CD1c-positive myeloid dendritic cell (primary cell): ENCODE measurements at regions not wholly inside any gene's neighbourhood (a gene's known extent, or its start where the extent isn't known, plus 50 kb on each side); places are given as distances from the start of the nearest gene placed in this dataset.
"Not testable (repeated sequence)": the region's sequence is repeated elsewhere in the genome, so short reads cannot be mapped to it uniquely, and the experiment has no call there.

Experiments used
- DNase-seq: peaks from one replicate; pipeline ENCODE4 v3.0.0-alpha.2; 2016; ENCODE audit errors: extremely low spot score

DNA sequence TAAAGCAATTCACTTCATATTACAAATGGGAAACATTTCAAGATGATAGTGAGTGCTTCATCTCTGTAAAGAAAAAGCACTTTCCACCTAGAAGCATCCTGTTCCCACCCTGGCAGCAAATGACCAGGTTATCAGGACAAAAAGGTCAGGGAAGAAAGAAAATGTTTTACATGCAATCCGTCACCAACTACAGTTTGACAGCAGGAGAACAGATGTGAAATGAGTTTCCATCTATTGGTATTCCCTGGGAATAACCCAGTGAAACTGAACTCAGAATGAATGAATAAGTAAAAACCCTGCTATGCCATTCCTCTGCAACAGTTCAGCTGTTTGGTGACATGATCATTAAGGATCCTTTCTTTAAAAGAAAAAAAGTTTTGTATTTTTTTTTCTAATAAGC lies 67.6 kb downstream of the HTR1A start:
- DNase-seq, result no peak

DNA sequence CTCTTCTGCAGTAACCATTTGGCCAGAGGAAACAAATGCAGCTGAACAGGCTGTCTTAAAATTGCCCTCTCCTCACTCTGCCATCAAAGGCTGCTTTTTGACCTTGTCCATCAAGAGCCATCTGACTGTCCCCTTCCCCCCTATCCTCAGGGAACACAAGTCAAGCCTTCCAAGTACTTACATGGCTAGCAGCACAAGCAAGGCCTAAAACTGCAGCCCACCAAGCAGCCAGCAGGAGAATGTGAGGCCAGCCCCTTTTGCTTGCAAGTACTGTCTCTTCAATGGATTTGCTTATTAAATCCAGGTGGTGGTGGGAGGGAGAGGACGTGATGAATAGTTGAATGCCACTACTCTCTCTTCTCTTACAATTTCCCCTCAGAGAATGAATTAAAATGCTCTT lies 83.5 kb downstream of the HTR1A start:
- no peak for DNase-seq

DNA sequence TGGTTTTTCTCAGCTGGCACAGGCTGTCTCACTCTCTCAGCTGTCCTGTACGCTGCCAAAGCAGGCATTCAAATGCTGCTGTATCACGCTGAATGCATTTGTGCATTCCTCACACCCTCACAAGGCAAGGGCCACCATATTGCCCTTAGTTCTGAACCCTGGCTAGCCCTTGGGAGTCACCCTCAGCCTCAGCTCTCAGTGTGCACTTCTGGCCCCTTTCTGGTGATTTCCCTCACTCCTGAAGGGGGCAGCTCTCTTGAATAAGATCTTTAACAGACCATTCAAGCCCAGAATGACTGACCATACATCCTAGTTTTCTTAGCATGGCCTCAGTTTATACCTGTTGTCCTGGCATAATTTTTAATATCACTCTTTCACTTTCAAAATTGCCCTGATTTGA lies 84.3 kb downstream of the HTR1A start:
- no peak for DNase-seq

DNA sequence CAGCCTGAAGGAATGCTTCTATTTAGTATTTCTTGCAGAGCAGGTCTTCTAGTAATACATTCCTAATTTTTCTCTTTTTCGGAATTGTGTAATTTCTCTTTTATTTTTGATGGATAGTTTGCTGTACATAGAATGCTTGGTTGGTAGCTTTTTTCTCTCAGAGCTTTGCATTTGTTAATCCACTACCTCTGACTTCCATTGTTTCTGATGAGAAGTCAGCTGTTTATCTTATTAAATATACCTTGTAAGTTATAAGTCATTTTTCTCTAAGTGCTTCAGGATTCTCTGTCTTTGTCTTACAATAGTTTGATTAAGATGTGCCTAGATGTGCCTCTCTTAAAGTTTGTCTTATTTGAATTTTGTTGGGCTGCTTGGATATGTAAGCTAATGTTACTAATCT lies 101.9 kb downstream of the HTR1A start:
- no peak for DNase-seq

DNA sequence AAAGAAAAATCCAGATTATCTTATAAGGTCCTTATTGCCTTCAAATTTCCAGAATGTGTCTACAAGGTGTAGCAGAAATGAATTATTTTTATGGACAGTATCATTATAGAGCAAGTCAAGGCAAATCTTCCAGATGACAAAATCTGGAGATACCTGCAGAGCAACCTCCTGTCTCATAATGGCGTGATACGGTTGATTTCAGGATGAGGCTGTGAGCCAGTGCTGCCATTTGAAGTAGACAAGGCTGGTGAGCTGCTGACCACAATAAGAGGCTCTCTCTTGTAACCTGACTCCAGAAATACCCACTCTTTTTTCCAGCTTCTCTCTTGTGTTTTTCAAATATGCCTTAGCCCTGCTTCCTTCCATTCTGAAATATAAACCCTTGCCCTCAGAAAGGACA lies 108.2 kb downstream of the HTR1A start:
- DNase-seq, result no peak

DNA sequence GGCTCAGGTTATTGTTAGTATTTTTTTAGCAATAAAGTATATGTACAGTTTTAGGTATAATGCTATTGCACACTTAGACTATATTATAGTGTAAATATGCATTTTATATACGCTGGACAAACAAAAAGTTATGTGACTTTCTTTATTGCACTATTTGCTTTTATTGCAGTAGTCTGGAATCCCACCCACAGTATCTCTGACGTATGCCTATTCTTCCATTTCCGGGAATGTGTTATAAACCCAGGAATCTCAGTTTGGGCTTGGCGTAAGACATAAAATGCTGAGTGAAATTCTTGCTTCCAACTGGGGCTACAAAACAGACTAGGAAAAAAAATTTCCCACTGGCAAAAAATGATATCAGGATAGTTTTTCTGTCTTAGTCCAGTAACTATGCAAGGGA lies 119.1 kb downstream of the HTR1A start:
- DNase-seq, result no peak

DNA sequence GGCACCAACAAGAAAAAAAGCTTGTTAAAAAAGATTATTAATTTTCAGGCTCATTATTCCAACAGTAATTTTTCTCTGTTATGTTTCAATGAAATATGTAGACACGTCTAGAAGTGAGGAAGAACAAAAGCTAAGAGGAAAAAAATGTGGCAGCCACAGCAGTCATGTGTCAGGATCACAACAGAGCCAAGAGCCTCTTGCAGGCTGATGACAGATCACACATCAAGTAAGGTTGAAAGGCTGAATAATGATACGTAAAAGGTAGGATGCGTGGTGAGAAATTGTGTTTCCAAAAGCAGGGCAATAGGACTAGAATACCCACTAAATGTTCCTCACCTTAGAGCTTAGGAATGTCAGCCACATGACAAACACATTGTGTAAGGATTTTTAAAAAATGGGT lies 124.8 kb downstream of the HTR1A start:
- DNase-seq, result no peak

DNA sequence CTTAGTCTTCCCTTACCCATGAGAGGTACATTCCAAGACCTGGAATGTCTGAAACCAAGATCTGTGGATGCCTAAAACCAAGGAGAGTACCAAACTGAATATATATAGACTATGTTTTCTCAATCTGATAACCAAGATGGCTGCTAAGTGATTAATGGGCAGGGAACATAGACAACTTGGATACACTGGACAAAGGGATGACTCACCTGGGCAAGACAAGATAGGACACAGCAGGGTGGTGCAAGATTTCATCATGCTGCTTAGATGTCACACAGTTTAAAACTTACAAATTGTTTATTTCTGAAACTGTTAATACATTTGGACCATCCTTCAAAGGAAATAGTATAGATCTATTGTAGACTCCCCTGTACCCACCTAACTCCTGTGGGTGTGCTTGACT lies 130.9 kb downstream of the HTR1A start:
- no peak for DNase-seq

DNA sequence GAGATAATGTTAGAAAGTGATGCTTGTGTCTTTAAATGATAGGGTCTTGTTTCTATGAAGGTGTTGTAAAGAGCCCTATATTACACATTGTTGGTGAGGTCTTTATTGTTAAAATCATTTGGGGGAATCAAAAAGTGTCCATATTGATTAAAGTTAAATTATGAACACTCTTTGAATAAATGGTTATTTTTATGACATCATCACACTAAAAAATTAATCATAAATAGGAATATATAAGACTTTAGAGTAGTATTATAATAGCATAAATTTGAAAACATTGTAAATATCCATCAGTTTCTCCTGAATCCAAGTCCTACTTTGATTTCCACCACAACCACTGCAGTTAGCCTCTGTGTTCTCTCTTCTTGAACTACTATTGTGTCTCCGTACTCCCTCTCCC lies 136.3 kb downstream of the HTR1A start:
- no peak for DNase-seq

DNA sequence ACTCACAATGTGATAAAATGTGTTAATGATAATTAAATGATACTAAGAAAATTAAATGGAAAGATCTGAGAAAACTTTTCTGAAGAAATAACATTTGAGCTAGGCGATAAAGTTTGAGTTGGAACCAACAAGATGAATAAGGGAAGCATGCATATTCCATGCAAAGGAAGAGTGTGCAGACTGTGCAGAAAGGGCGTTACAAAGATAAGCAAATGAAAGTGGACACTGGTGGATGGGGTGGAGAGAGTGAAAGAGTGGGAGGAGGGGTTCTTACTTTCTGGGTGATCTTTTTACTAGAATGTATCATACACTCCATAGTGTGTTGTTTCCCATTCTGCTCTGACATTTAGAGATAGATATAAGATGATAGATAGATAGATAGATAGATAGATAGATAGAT lies 138.7 kb downstream of the HTR1A start:
- DNase-seq, result no peak

DNA sequence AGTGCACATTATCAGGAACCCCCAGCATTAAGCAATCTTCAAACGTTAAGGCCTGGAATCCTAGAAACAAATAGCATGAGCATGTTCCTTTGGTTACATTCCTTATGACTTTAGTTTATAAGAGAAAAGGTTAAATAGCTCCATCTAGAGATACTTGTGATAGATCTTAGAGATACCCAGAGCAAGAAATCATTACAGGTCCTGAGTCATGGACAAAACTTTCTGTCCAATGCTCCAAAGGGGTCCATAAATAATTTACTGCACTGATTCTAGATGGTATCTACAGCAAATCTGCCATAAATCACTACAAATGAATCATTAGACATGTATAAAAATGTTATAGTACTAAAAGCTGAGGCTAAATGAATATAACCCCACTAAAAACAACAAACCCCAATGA lies 139.6 kb downstream of the HTR1A start:
- DNase-seq, result no peak

DNA sequence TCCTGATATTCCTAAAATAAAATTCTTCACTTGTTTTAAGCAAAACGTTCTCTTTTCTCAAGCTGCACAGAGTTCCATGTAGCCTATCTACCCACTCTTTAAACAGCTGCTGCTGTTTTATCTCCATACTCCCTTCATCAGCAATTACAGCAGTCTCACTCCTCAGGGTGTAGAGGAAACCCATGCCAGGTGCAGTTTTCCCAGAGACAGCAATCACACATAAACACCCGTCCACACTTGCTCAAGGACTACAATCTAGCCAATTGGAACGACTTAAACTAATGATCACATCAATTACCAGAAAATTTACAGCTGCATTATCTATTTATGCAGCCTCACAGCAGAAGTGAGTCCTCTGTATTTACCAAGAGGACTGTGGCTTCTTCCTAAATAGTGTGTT lies 141.7 kb downstream of the HTR1A start:
- DNase-seq, result no peak

DNA sequence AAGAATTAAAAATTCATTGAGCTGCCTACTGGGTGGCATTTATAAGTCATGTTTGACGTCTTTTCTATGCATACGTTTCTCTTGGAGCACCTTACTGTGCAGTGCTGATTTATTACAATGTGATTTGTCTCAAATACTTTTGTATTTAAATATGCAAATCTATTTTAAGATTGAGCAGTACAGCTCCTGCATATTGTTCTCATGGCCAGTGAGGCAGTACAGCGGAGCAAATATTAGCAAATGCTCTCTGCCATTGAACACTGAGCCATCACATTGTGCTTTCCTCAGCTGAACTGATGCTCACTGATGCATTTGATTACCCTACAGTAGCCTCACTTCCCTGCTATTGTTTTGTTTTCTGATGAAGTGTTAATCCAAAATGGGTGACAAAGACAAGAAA lies 149.6 kb downstream of the HTR1A start:
- no peak for DNase-seq

DNA sequence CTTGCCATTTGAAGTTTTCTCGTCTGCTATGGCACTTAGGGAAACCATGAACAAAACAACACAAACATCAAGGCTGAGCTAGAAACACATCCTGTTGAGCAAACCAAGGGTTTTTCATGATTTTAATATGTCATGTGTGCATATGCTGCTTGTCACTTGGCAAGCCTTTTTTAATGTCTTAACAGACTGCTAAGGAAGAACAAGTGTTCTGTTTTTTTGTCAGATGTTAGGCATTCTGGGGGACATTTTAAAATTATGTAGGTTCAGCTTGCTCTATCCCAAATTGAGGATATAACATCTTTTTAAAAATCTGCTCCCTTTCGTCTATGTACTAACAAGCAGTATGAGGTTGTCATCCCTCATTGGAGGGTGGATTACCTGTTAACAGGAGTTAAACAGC lies 150.3 kb downstream of the HTR1A start:
- DNase-seq, result no peak

DNA sequence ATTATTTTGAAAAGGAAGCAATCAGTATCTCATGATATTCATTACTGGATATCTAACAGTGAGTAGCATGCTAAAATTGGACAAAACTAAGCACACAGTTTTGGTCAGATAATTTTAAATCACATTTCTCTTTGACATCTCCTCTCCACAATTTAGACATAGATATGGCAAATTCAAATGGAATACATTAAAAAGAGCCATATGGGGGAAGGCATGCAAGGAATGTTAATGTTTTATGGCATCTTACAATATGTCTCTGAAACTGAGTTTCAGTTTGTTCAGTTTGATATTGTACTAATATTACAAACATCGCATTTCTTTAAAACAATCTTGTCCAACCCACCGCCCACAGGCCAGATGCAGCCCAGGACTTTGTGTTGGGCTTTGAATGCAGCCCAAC lies 151.0 kb downstream of the HTR1A start:
- no peak for DNase-seq

DNA sequence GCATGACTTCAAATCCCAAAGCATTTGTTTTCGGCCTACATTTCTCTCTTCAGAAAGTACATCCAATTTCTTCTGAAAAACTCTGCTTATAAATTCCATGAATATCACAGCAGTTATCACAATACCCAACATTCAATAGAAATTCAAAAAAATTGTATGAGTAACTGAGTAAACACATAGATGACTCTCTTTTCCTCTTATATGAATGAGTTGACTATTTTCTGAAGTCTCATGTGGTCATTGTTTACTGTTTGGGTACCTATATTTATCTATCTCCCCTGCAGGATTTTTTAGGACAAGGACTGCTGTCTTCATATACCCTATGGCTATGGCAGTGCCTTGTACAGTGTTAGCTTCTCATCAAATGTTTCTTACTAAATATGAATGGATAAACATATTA lies 157.1 kb downstream of the HTR1A start:
- DNase-seq, result no peak

DNA sequence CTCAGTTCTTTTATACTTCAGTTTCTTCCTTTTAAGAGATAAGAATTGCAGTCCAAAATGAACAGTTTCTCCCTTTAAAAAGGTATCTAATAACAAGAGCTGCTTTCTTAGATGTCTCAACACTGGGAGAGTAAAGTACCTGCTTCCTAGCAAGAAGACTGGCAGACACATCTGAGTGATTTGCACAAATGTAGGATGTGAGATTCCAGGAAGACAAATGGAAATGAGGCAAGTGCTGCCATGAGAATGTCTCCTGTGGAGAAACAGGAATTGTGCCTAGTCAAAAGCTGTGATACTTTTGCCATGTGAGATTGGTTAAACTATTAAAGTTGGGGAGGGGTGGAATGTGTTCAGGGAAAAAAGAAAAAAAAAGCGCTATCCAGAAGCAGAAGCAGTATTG lies 159.1 kb downstream of the HTR1A start:
- no peak for DNase-seq

DNA sequence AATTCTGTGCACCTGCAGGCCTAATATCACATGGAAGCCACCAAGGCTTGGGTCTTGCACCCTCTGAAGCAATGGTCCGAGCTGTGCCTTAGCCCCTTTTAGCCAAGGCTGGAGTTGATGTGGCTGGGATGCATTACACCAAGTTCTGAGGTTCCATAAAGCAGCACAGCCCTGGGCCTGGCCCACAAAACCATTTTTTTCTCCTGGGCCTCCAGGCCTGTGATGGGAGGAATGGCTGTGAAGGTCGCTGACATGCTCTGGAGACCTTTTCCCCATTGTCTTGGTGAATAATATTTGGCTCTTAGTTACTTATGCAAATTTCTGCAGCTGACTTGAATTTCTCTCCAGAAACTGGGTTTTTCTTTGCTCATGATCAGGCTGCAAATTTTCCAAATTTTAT lies 167.3 kb downstream of the HTR1A start:
- DNase-seq, result no peak

DNA sequence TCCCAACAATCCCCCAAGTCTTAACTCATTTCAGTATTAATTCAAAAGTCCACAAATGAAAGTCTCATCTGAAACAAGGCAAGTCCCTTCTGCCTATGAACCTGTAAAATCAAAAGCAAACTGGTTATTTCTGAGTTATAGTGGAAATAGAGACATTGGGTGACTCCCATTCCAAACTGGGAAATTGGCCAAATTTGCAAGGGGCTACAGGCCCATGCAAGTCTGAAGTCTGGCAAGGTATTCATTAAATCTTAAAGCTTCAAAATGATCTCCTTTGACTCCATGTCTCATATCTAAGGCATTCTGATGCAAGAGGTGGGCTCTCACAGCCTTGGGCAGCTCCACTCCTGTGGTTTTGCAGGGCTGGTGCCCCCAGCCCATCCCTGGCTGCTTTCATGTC lies 167.9 kb downstream of the HTR1A start:
- DNase-seq, result no peak

DNA sequence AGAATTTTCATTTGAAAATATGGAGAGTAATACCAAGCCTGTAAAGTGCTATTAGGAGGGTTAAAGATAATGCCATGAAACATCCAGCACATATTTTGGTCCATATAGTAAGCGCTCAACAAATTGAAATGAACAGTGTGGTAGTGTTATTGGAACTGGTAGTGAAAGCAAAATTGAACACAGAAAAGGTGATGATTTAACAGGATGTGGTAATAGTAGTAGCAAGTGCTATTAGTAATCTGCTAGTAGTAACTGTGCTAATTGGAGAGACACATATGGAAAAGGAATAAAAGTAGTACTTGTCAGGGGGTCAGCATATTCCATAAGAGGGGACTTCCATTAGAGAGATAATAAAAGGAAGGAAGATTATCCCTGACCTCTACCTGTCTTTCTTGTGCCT lies 187.3 kb downstream of the HTR1A start:
- DNase-seq, result no peak

DNA sequence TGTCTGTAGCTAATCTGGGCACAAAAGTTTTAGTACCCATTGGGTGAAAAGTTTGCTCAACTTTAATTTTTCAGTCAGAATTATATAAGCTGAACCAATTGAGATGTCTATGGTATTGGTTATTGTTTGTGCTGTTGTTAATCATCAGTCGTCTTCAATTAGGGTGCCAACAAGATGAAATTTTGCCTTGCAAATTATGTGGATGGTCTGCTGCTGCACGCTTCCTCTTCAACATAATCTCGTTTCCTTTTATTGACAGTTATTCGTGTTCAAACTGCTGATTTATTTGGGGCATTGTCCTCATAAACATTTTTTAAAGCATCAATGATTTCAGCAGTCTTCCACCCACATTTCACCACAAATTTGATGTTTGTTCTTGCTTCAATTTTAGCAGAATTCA lies 194.0 kb downstream of the HTR1A start:
- DNase-seq, result no peak

DNA sequence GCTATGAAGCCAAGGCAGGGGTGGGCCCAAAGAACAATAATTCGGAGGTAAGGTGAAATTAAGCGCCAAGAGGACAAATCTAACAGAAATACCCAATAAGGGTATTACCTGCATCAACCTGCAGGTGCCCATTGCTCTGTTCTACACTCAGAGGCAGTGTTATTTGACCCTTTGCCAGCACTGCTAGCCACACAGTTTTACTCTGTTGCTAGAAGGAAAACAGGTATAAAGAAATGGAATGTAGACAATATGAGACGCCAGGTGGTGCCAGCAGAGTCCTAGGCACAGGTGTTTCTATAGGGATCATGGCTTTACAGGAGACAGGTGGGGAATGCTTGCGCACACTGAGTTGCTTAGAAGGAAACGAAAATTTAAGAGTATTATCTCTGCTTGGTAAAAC lies 201.3 kb downstream of the HTR1A start:
- no peak for DNase-seq

DNA sequence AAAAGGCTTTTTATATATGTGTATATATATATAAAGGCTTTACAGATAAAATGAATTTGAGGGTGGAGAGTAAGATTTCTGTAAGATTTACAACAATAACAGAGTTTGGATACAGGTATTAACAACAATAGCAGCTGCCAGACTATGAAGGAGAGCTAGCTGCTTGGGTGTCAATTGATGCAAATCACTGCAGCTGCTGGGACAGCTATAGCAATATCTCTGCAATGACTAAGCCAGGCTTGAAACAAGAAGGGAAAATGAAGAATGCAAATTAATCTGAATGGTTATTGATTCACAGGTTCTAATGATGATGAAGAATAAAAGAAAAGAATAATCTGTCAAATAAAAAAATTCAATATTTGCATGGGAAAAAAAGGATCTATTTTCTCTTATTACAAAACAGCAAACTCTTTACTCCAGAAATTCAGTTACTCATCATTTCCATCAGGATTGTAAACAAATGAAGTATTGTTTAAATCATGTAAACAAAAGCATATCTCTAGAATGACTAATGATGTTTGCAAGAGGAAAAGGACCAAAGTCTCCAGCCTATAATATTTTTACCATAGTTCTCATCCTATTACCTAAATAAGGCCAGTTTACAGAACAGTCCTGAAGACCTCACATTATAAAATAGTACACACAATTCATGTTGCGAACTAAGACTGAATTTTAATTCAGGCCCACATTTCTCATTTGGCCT lies 219.0 kb downstream of the HTR1A start:
- DNase-seq, result no peak

DNA sequence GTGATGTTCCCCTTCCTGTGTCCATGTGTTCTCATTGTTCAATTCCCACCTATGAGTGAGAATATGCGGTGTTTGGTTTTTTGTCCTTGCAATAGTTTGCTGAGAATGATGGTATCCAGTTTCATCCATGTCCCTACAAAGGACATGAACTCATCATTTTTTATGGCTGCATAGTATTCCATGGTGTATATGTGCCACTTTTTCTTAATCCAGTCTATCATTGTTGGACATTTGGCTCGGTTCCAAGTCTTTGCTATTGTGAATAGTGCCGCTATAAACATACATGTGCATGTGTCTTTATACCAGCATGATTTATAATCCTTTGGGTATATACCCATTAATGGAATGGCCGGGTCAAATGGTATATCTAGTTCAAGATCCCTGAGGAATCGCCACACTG lies 229.4 kb downstream of the HTR1A start:
- not testable (repeated sequence) for DNase-seq

DNA sequence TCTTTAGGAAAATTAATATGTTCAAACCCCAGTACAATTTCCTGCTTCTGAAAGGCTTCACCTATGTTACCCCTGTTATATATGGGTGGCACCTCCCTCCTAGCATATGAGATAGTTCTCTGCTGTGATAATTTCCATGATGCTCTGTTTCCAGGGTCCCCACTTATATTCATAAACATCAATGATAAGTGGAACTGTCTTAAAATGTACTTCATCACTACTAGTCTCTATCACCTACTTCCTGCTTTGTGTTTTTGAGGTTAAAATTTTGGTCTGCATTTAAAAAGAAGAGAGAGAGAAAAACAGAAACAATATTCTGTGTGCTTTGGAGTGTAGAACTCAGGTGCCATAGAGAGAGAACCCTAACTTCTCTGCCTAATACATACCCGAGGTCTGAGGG lies 234.7 kb downstream of the HTR1A start:
- DNase-seq, result no peak
